ENCODE measurements at regions not wholly inside any gene's neighbourhood (a gene's known extent, or its start where the extent isn't known, plus 50 kb on each side); places are given as distances from the start of the nearest gene placed in this dataset.

GRCh38 chr1:217311766-217312165 is 319.1 kb downstream of the GPATCH2 start:
- DNase-seq = peak; percentile 2

- no peak for DNase-seq
These were observed 319.6 kb downstream of the GPATCH2 start for GRCh38 chr1:217311269-217311668.

DNA sequence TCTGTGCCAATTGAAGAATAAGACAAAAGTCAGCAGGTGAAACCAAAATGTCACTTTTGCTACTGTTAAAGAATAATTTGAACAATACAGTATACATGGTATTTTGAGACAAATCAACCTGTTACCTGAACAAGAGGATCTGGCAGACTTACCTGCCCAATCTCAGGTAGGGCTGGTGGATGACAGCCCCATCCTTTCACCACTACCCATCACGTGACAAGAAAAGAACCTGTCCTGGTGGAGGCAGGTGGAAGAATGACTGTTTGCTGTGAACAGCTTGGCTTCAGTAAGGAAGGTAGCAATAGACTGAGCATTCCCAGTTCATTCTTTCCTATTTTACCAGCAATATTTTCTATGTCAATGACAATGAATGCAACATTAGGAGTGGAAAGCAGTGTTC is 349.6 kb downstream of the GPATCH2 start:
- DNase-seq = no peak

- DNase-seq = no peak
These were observed 355.1 kb downstream of the GPATCH2 start for GRCh38 chr1:217275655-217276398.

- DNase-seq = no peak
These were observed 355.8 kb downstream of the GPATCH2 start for GRCh38 chr1:217274927-217275654.

DNA sequence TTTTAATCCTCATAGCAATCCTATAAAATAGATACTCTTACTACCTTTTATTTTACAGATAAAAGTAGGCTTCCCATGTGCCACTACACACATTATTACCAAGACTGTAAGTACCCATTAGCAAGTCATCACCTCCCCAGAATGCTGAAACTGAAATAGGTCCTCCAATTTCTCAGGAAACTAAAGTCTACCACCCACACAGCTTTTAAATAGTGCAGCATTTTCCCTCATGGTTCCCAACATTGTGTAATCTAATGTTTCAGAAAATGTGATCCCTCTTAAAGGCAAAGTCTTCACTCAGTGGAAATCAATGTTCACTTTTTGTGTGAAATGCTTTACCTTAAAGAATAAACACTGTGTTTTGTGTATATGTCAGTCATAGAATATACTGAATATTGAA is 356.5 kb downstream of the GPATCH2 start:
- no peak for DNase-seq

DNA sequence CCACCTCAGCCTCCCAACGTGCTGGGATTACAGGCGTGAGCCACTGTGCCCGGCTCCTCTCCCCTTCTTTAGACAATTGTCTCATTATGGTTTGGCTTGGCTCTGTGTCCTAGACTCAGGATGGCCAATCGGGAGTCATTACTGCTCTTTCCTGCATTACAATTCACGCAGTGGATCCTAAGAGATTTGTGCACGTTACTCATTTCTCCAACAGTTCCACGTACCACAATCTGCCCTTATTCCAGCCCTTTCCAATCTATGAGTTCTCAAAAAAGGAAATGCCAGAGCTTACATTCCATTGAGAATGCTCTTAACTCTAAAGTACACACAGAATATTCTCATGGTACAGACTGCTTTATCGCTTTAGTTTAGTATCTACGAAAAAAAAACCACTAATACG is 357.0 kb downstream of the GPATCH2 start:
- DNase-seq = no peak

DNA sequence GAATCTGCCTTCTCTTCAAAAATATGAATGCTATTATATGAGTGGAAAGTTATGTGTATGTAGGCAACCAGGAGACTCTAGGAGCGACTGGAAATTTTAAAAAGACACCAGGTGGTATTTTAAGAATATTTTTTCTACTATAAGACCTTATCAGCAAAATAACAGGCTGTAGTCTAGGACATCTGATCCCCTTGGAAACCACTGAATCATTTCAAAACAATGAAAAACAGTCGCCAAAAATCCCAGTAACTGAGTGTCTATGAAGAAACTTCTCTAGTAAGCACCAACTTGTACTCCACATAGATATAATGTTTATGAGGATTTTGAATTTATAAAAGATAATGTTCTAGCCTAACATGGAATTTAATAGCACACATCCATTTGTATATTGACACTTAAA is 358.5 kb downstream of the GPATCH2 start:
- no peak for DNase-seq

DNA sequence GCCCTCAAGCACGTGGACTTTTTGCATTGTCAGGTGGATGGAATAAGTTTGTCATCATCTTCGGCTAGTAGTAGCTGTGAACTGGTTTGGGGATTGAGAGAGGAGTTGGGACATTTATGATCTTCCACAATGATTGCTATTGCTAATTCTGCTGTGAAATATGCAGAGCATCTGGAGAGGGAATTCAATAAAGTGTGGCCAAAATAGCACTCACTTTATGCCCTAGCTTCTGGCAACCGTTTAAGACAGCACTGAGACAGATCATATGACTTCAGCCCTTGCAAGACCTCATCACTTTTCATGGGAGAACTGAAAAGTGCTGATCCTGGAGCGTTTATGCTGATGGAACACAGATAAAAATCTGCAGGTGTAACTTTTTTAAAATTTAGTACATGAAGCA is 360.8 kb downstream of the GPATCH2 start:
- no peak for DNase-seq

DNA sequence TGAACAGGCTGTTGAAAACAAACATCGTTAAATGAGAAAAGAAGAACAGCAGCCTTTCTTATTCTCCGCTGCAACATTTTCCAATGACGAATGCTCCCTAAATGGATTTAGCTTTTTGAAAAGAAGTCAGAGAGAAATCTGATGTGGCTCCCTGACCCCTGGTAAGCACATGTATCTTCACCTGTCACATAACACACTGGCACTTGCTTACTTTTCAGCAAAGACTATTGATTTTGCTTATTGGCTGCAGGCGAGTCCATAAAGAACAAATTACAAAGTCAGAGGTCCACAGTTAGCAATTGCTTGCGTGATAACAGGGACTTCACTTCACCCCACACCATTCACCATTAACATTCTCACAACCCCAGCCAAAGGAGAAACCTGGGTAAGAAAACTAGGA is 362.8 kb downstream of the GPATCH2 start:
- no peak for DNase-seq

- DNase-seq = no peak
These were observed 369.3 kb downstream of the GPATCH2 start for GRCh38 chr1:217261636-217262035.

- DNase-seq = no peak
These were observed 370.2 kb downstream of the GPATCH2 start for GRCh38 chr1:217260676-217261075.

- no peak for DNase-seq
These were observed 376.9 kb downstream of the GPATCH2 start for GRCh38 chr1:217253985-217254384.

- DNase-seq = no peak
These were observed 377.5 kb downstream of the GPATCH2 start for GRCh38 chr1:217253351-217253750.

DNA sequence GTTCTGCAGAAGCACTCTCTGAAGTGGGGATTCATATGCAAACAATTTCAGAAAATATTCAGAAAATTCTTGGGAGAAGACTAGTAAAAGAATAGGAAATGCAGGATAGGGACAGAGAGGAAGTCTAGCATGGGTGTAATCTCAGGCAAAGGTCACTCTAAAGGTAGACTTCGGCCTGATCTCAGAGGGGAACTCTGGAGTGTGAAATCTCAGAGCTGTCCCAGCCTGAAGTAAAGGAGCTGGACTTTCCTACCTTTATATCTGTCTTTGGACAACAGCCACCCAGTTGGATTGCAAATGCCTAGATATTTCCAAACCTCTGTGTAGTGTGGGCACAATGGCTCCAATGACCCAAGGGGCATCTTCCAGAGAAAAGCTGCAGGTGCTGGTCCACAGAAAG is 379.8 kb downstream of the GPATCH2 start:
- no peak for DNase-seq

- no peak for DNase-seq
These were observed 381.0 kb downstream of the GPATCH2 start for GRCh38 chr1:217249857-217250256.

GRCh38 chr1:217244971-217245370 is 385.9 kb downstream of the GPATCH2 start:
- DNase-seq = no peak

GRCh38 chr1:217240656-217241055 is 390.2 kb downstream of the GPATCH2 start:
- no peak for DNase-seq

- no peak for DNase-seq
These were observed 391.9 kb downstream of the GPATCH2 start for GRCh38 chr1:217238945-217239344.

- no peak for DNase-seq
These were observed 400.5 kb downstream of the GPATCH2 start for GRCh38 chr1:217230412-217230811.

DNA sequence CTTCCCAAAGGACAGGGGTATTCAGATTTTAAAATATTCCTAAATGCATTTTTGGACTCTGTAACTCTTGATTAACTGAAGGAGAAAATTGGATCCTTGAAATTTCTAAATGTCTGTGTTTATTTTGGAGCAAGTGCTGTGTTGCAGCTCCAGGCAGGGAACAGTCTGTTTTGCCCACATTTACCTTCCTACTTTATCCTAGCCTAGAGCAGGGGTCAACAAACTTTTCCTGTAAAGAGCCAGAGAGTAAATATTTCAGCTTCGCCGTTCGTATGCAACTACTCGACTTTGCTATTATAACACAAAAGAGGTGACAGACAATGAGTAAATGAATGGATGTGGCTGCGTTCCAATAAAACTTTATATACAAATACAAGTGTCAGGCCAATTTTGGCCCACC is 402.2 kb downstream of the GPATCH2 start:
- DNase-seq = no peak

- DNase-seq = no peak
These were observed 406.7 kb downstream of the GPATCH2 start for GRCh38 chr1:217224201-217224600.

DNA sequence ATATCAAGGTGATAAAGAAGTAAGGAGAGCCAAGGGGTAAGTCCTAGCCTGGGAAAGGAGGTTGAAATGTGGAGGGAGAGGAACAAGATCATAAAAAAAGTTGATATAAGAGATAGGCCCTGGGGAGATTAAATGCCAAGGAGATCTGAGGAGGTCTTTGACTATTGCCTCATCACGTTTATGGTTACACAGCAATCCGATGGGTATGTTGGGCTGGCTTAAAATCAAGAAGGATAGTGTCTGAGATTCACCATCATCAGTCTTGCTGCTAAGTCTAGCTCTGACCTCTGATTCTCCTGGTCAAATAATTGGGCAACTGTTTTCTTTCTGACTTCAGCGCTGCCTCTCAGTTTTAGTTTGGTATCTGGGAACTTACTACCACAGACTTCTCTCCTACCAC is 416.3 kb downstream of the GPATCH2 start:
- DNase-seq = no peak

DNA sequence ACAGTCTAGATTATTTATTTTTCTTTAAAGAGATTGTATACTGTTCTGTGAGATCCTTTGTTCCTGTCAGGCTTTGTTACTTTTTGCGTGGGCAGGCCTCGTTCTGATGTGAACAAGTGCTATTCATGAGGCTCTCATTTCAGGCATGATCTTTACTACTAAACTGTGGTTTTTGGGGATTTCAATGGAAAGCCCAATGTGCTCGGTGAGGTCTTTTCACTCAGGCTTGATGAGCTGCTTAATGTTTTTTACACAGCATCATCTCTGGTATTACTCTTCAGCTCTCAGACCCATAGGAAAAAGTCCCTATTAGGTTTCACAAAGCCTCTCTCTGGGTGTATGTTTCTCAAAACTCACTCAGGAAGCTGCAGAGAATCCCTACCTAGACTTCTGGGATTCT is 419.4 kb downstream of the GPATCH2 start:
- no peak for DNase-seq

DNA sequence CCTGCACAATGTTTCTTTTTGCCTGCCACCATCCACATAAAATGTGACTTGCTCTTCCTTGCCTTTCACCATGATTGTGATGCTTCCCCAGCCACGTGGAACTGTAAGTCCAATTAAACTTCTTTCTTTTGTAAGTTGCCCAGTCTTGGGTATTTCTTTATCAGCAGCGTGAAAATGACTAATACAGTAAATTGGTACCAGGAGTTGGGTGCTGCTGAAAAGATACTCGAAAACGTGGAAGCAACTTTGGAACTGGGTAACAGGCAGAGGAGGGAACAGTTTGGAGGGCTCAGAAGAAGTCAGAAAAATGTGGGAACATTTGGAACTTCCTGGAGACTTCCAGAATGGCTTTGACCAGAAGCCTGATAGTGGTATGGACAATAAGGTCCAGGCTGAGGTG is 425.3 kb downstream of the GPATCH2 start:
- no peak for DNase-seq
